Left ventricle myocardium inferior (tissue), 1 donor: ENCODE measurements at regions not wholly inside any gene's neighbourhood (a gene's known extent, or its start where the extent isn't known, plus 50 kb on each side); places are given as distances from the start of the nearest gene placed in this dataset.
"Not testable (repeated sequence)": the region's sequence is repeated elsewhere in the genome, so short reads cannot be mapped to it uniquely, and the experiment has no call there.

Experiments
- DNase-seq: peaks from one replicate; pipeline ENCODE4 v3.0.0-alpha.2; 2020
- H3K27ac ChIP-seq: fragments of 200-600 bp; replicated peaks from 2 replicates; pipeline ENCODE4 v1.8.0; 2021
- H3K27me3 ChIP-seq: fragments of 200-600 bp; 2 replicates; pipeline ENCODE4 v1.8.0; 2021; ENCODE audit warnings: low read depth
- H3K36me3 ChIP-seq: fragments of 200-600 bp; 2 replicates; pipeline ENCODE4 v1.8.0; 2021
- H3K4me1 ChIP-seq: fragments of 200-600 bp; 2 replicates; pipeline ENCODE4 v1.8.0; 2021
- H3K4me3 ChIP-seq: fragments of 200-600 bp; 2 replicates; pipeline ENCODE4 v1.8.0; 2021; ENCODE audit warnings: mild to moderate bottlenecking, moderate library complexity
- H3K9me3 ChIP-seq: fragments of 200-600 bp; replicated peaks from 2 replicates; pipeline ENCODE4 v1.8.0; 2021
- intact Hi-C: fragments of 100-400 bp; cut with micrococcal nuclease; formaldehyde crosslinking; loops from one replicate; pipeline ENCODE4 v1.11.0; 2022
- donor health status: DM: no; HTN: yes; CAD: no; lungs with severe emphysema.

DNA sequence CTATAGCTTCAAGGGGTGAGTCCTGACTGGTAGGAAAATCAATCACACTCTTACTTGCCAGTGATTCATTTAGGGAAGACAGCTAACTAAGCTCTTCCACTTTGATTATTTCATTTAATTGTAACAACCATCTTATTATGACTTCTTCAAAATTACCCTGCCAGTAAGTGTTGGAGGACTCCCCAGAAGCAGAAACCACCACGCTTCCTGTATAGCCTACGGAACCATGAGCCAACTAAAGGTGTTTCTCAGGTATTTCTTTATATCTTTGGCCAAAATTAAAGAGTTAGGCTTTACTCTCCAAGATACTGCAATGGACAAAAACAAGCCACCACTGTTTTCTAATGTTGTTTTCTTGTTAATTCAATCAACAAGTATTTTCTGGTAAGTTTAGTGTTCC, 61.0 kb downstream of the FOXD4L5 start:
- H3K4me1 ChIP-seq, H3K27ac ChIP-seq, intact Hi-C loops, H3K4me3 ChIP-seq, DNase-seq, H3K27me3 ChIP-seq, H3K9me3 ChIP-seq, H3K36me3 ChIP-seq: not testable (repeated sequence)

DNA sequence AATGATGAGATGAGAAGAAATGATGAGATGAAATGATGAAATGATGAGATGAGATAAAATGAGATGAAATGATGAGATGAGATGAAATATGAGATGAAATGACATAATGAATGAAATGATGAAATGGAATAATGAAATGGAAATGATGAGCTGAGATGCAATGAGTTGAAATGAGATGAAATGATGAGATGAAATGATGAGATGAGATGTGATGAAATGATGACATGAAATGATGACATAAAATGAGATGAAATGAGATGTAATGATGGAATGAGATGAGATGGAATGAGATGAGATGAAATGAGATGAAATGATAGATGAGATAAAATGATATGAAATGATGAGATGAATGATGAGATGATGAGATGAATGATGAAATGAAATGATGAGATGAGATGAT, 76.2 kb downstream of the FOXD4L5 start:
- intact Hi-C loops, H3K27ac ChIP-seq, H3K36me3 ChIP-seq, DNase-seq, H3K4me3 ChIP-seq, H3K9me3 ChIP-seq, H3K27me3 ChIP-seq, H3K4me1 ChIP-seq: not testable (repeated sequence)

DNA sequence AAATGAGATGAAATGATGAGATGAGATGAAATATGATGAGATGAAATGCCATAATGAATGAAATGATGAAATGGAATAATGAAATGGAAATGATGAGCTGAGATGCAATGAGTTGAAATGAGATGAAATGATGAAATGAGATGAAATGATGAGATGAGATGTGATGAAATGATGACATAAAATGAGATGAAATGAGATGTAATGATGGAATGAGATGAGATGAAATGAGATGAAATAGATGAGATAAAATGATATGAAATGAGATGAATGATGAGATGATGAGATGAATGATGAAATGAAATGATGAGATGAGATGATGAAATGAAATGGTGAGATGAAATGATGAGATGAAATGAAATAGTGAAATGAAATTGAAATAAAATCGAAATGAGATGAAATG, 77.7 kb downstream of the FOXD4L5 start:
- H3K4me1 ChIP-seq, H3K9me3 ChIP-seq, H3K4me3 ChIP-seq, H3K27me3 ChIP-seq, H3K36me3 ChIP-seq, DNase-seq, intact Hi-C loops, H3K27ac ChIP-seq: not testable (repeated sequence)

DNA sequence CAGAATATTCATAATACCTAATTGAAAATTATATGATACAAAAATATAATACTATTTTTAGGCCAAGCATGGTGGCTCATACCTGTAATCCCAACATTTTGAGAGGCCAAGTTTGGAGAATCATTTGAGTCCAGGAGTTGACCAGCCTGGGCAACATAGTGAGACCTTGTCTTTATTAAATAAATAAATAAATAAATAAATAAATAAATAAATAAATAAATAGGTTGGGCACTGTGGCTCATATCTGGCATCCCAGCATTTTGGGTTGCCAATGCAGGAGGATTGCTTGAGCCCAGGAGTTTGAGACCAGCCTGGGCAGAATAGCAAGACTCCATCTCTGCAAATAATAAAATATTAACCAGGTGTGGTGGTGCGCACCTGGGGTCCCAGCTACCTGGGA, 79.2 kb downstream of the FOXD4L5 start:
- DNase-seq, H3K36me3 ChIP-seq, H3K4me3 ChIP-seq, H3K4me1 ChIP-seq, H3K27me3 ChIP-seq, intact Hi-C loops, H3K9me3 ChIP-seq, H3K27ac ChIP-seq: not testable (repeated sequence)

DNA sequence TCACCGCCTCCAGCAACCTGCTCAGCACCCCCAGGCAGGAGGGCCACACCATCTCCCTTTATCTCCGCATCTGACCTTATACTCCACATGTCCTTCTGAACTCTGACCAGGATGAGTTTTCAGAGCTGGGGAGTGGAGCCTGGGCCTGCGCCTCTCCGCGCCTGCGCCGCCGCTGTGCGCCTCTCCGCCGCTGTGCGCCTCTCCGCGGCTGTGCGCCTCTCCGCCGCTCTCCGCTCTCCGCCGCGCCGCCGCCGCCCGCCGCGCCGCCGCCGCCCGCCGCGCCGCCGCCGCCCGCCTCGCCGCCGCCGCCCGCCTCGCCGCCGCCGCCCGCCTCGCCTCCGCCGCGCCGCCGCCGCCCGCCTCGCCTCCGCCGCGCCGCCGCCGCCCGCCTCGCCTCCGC, 89.2 kb downstream of the FOXD4L5 start:
- DNase-seq, H3K4me1 ChIP-seq, intact Hi-C loops, H3K36me3 ChIP-seq, H3K27me3 ChIP-seq, H3K4me3 ChIP-seq, H3K27ac ChIP-seq, H3K9me3 ChIP-seq: not testable (repeated sequence)

DNA sequence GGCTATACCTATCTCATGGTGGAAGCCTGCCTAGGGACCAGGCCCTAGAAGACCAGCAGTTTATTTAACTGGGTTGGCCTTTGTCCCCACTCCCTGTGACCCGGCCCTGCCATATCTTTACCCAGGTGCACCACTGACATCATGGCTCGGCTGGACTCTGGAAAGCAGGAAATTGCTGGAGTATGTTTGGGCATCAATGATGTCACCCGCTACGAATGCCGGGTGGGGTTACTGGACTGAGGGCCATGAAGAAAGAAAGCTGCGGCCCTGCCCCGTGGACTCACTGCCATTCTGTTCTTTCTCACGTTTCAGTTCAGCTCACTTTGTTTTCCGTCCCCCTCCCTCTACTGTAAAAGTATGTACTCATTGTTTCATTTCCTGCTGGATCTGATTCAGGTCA, 129.1 kb downstream of the FOXD4L5 start:
- H3K4me1 ChIP-seq, H3K27me3 ChIP-seq, H3K36me3 ChIP-seq, H3K4me3 ChIP-seq, H3K9me3 ChIP-seq, intact Hi-C loops, H3K27ac ChIP-seq: not testable (repeated sequence)
- peak; percentile 11 for DNase-seq
